ENCODE measurements at regions not wholly inside any gene's neighbourhood (a gene's known extent, or its start where the extent isn't known, plus 50 kb on each side); places are given as distances from the start of the nearest gene placed in this dataset.

DNA sequence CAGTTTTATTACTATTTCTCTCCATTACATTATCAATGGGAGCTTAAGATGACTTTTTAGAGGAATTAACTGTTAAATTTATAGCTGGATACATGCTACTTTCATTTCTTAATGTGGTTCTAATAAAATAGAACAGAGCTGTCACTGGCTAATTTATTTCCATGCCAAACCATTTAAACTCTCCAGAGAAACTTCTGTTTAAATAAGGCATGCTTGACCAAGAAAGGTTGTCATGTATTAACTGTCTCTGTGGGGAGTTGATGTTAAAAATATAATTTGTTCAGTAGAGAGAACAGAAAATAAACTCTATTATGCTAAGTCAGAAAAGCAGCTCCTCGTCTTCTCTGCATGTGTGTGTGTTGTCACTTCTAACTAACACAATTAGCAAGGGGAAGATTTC is 447.4 kb downstream of the SLC16A7 start:
- Histone ChIP-seq H3K27me3 (ENCODE audit: control insufficient read depth in 2 of 2, insufficient read depth in 2 of 2, low read length in 2 of 2) (no peaks in the 10 kb centered on the region), H3K36me3 (ENCODE audit: control insufficient read depth in 2 of 3, insufficient read depth in 3 of 3, low read length in 3 of 3) (no peaks in the 10 kb centered on the region), H3K4me3 (ENCODE audit: low read length) (no peak overlapping the region), H3K9me3 (ENCODE audit: control insufficient read depth in 2 of 3, low read length in 3 of 3) (no peaks in the 10 kb centered on the region), H3K27ac (ENCODE audit: low read depth, low read length) (no peak overlapping the region), H3K4me1 (ENCODE audit: control insufficient read depth in 2 of 2, insufficient read depth in 2 of 2, low read length in 2 of 2) (no peaks in the 10 kb centered on the region)
- Mint-ChIP-seq H3K4me3 (no peak overlapping the region), H3K9me3 (peaks cover 0 to 14% (median 0%) of the 10 kb centered on the region in 11 donors), H3K27me3 (peaks cover 0 to 7% (median 0%) of the 10 kb centered on the region in 5 donors), H3K4me1 (no peaks in the 10 kb centered on the region), H3K27ac (no peak overlapping the region), H3K36me3 (no peaks in the 10 kb centered on the region)
- ATAC-seq = no peak
- intact Hi-C loops (cut with micrococcal nuclease) = no loop called here
- DNase-seq = no peak
- ChIA-PET POLR2A (no interaction called here), CTCF (no interaction called here)

DNA sequence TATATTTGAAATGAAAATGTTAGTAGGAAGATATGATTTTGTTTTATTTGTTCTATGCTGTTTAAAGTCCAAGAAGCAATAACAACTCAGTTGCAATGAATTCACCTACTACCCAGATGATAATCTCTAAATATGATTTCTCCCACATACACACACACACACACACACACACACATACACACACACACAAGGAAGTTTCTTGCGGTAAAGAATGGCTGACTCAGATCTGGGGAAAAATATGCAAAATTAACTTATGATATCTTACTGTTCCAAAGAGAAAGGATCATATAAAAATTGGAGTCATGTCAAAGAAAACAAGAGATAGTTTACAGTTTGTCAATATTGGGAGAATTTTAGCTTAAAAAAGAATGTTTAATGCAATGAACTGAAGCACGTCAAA is 456.7 kb downstream of the SLC16A7 start:
- Histone ChIP-seq H3K36me3 (ENCODE audit: control insufficient read depth in 2 of 3, insufficient read depth in 3 of 3, low read length in 3 of 3) (no peaks in the 10 kb centered on the region), H3K27me3 (ENCODE audit: control insufficient read depth in 2 of 2, insufficient read depth in 2 of 2, low read length in 2 of 2) (no peaks in the 10 kb centered on the region), H3K4me3 (ENCODE audit: low read length) (no peak overlapping the region), H3K4me1 (ENCODE audit: control insufficient read depth in 2 of 2, insufficient read depth in 2 of 2, low read length in 2 of 2) (no peaks in the 10 kb centered on the region), H3K27ac (ENCODE audit: low read depth, low read length) (no peak overlapping the region), H3K9me3 (ENCODE audit: control insufficient read depth in 2 of 3, low read length in 3 of 3) (no peaks in the 10 kb centered on the region)
- ATAC-seq (no peak), DNase-seq (no peak)
- H3K4me1 Mint-ChIP-seq = no peaks in the 10 kb centered on the region
- no peak overlapping the region for H3K27ac Mint-ChIP-seq
- intact Hi-C loops (cut with micrococcal nuclease) = no loop called here
- H3K4me3 Mint-ChIP-seq = no peak overlapping the region
- peaks cover 0 to 7% (median 0%) of the 10 kb centered on the region in 11 donors for H3K9me3 Mint-ChIP-seq
- H3K27me3 Mint-ChIP-seq = peaks cover 0 to 5% (median 0%) of the 10 kb centered on the region in 5 donors
- H3K36me3 Mint-ChIP-seq = no peaks in the 10 kb centered on the region
- CTCF ChIA-PET = no interaction called here
- POLR2A ChIA-PET = no interaction called here

GRCh38 chr12:60059180-60059579 is 463.4 kb downstream of the SLC16A7 start:
- Histone ChIP-seq H3K4me1 (ENCODE audit: control insufficient read depth in 2 of 2, insufficient read depth in 2 of 2, low read length in 2 of 2) (no peaks in the 10 kb centered on the region), H3K4me3 (ENCODE audit: low read length) (no peak overlapping the region), H3K27ac (ENCODE audit: low read depth, low read length) (no peak overlapping the region), H3K9me3 (ENCODE audit: control insufficient read depth in 2 of 3, low read length in 3 of 3) (no peaks in the 10 kb centered on the region), H3K36me3 (ENCODE audit: control insufficient read depth in 2 of 3, insufficient read depth in 3 of 3, low read length in 3 of 3) (no peaks in the 10 kb centered on the region), H3K27me3 (ENCODE audit: control insufficient read depth in 2 of 2, insufficient read depth in 2 of 2, low read length in 2 of 2) (no peaks in the 10 kb centered on the region)
- no peaks in the 10 kb centered on the region for H3K4me1 Mint-ChIP-seq
- ATAC-seq (no peak), DNase-seq (no peak)
- no peak overlapping the region for H3K27ac Mint-ChIP-seq
- intact Hi-C loops (cut with micrococcal nuclease) = no loop called here
- H3K27me3 Mint-ChIP-seq = no peaks in the 10 kb centered on the region
- no peaks in the 10 kb centered on the region for H3K36me3 Mint-ChIP-seq
- ChIA-PET POLR2A (no interaction called here), CTCF (no interaction called here)
- H3K4me3 Mint-ChIP-seq = no peak overlapping the region
- H3K9me3 Mint-ChIP-seq = peaks cover 0 to 10% (median 0%) of the 10 kb centered on the region in 11 donors

GRCh38 chr12:60066655-60067054 is 470.8 kb downstream of the SLC16A7 start:
- no peaks in the 10 kb centered on the region for H3K36me3 Mint-ChIP-seq
- H3K9me3 ChIP-seq (ENCODE audit: control insufficient read depth in 2 of 3, low read length in 3 of 3) = no peaks in the 10 kb centered on the region
- peaks cover 0 to 4% (median 0%) of the 10 kb centered on the region in 11 donors for H3K9me3 Mint-ChIP-seq
- DNase-seq = no peak
- H3K27me3 Mint-ChIP-seq = no peaks in the 10 kb centered on the region
- H3K27me3 ChIP-seq (ENCODE audit: control insufficient read depth in 2 of 2, insufficient read depth in 2 of 2, low read length in 2 of 2) = no peaks in the 10 kb centered on the region
- no peak for ATAC-seq
- intact Hi-C loops (cut with micrococcal nuclease) = no loop called here
- H3K4me1 ChIP-seq (ENCODE audit: control insufficient read depth in 2 of 2, insufficient read depth in 2 of 2, low read length in 2 of 2) = no peaks in the 10 kb centered on the region
- H3K36me3 ChIP-seq (ENCODE audit: control insufficient read depth in 2 of 3, insufficient read depth in 3 of 3, low read length in 3 of 3) = no peaks in the 10 kb centered on the region
- POLR2A ChIA-PET = no interaction called here
- no peak overlapping the region for H3K27ac Mint-ChIP-seq
- H3K27ac ChIP-seq (ENCODE audit: low read depth, low read length) = no peak overlapping the region
- H3K4me3 ChIP-seq (ENCODE audit: low read length) = no peak overlapping the region
- H3K4me3 Mint-ChIP-seq = no peak overlapping the region
- H3K4me1 Mint-ChIP-seq = no peaks in the 10 kb centered on the region
- CTCF ChIA-PET = no interaction called here

GRCh38 chr12:60070552-60070951 is 474.7 kb downstream of the SLC16A7 start:
- Mint-ChIP-seq H3K4me3 (no peak overlapping the region), H3K4me1 (no peaks in the 10 kb centered on the region), H3K36me3 (no peaks in the 10 kb centered on the region), H3K9me3 (peaks cover 0 to 5% (median 0%) of the 10 kb centered on the region in 11 donors), H3K27me3 (no peaks in the 10 kb centered on the region), H3K27ac (no peak overlapping the region)
- Histone ChIP-seq H3K4me1 (ENCODE audit: control insufficient read depth in 2 of 2, insufficient read depth in 2 of 2, low read length in 2 of 2) (no peaks in the 10 kb centered on the region), H3K27me3 (ENCODE audit: control insufficient read depth in 2 of 2, insufficient read depth in 2 of 2, low read length in 2 of 2) (no peaks in the 10 kb centered on the region), H3K4me3 (ENCODE audit: low read length) (no peak overlapping the region), H3K27ac (ENCODE audit: low read depth, low read length) (no peak overlapping the region), H3K9me3 (ENCODE audit: control insufficient read depth in 2 of 3, low read length in 3 of 3) (no peaks in the 10 kb centered on the region), H3K36me3 (ENCODE audit: control insufficient read depth in 2 of 3, insufficient read depth in 3 of 3, low read length in 3 of 3) (no peaks in the 10 kb centered on the region)
- ChIA-PET POLR2A (no interaction called here), CTCF (no interaction called here)
- DNase-seq = no peak
- ATAC-seq = no peak
- intact Hi-C loops (cut with micrococcal nuclease) = no loop called here

GRCh38 chr12:60071759-60072191 is 475.9 kb downstream of the SLC16A7 start:
- Histone ChIP-seq H3K9me3 (ENCODE audit: control insufficient read depth in 2 of 3, low read length in 3 of 3) (no peaks in the 10 kb centered on the region), H3K36me3 (ENCODE audit: control insufficient read depth in 2 of 3, insufficient read depth in 3 of 3, low read length in 3 of 3) (no peaks in the 10 kb centered on the region), H3K27me3 (ENCODE audit: control insufficient read depth in 2 of 2, insufficient read depth in 2 of 2, low read length in 2 of 2) (no peaks in the 10 kb centered on the region), H3K4me1 (ENCODE audit: control insufficient read depth in 2 of 2, insufficient read depth in 2 of 2, low read length in 2 of 2) (no peaks in the 10 kb centered on the region), H3K27ac (ENCODE audit: low read depth, low read length) (no peak overlapping the region), H3K4me3 (ENCODE audit: low read length) (no peak overlapping the region)
- ChIA-PET CTCF (no interaction called here), POLR2A (no interaction called here)
- ATAC-seq = no peak
- no peaks in the 10 kb centered on the region for H3K4me1 Mint-ChIP-seq
- no peak overlapping the region for H3K4me3 Mint-ChIP-seq
- H3K9me3 Mint-ChIP-seq = peaks cover 0 to 5% (median 0%) of the 10 kb centered on the region in 11 donors
- H3K36me3 Mint-ChIP-seq = no peaks in the 10 kb centered on the region
- H3K27me3 Mint-ChIP-seq = no peaks in the 10 kb centered on the region
- no peak for DNase-seq
- intact Hi-C loops (cut with micrococcal nuclease) = no loop called here
- no peak overlapping the region for H3K27ac Mint-ChIP-seq

DNA sequence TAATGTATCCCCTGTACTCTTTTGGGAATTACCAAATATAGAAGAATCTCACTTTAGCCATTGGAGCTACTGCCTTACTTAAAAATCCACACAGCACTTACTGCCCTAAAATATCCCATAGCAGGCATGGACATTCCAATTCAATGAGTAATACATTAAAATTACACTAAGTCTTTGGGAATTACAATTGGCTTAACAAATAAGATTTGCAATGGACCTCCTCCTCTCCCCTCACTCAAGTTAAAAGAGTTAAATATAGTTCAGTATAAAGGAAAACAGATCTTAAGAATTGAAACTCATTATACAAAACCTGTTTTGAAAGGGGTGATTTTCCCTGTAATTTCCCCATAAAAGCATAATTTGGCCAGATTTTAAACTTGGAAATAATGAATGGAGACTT is 477.1 kb downstream of the SLC16A7 start:
- POLR2A ChIA-PET = no interaction called here
- CTCF ChIA-PET = no interaction called here

More for the DNA sequence above, 477.1 kb downstream of the SLC16A7 start:
- Histone ChIP-seq H3K9me3 (ENCODE audit: control insufficient read depth in 2 of 3, low read length in 3 of 3) (no peaks in the 10 kb centered on the region), H3K4me1 (ENCODE audit: control insufficient read depth in 2 of 2, insufficient read depth in 2 of 2, low read length in 2 of 2) (no peaks in the 10 kb centered on the region), H3K27ac (ENCODE audit: low read depth, low read length) (no peak overlapping the region), H3K36me3 (ENCODE audit: control insufficient read depth in 2 of 3, insufficient read depth in 3 of 3, low read length in 3 of 3) (no peaks in the 10 kb centered on the region), H3K4me3 (ENCODE audit: low read length) (no peak overlapping the region), H3K27me3 (ENCODE audit: control insufficient read depth in 2 of 2, insufficient read depth in 2 of 2, low read length in 2 of 2) (no peaks in the 10 kb centered on the region)
- Mint-ChIP-seq H3K4me1 (no peaks in the 10 kb centered on the region), H3K4me3 (no peak overlapping the region), H3K36me3 (no peaks in the 10 kb centered on the region), H3K9me3 (peaks cover 0 to 6% (median 0%) of the 10 kb centered on the region in 11 donors), H3K27ac (no peak overlapping the region), H3K27me3 (no peaks in the 10 kb centered on the region)
- intact Hi-C loops (cut with micrococcal nuclease) = no loop called here
- no peak for DNase-seq
- no peak for ATAC-seq

Measured in naive thymus-derived CD4-positive, alpha-beta T cell (primary cell).